KMS-11 (cell line): ENCODE measurements at regions not wholly inside any gene's neighbourhood (a gene's known extent, or its start where the extent isn't known, plus 50 kb on each side); places are given as distances from the start of the nearest gene placed in this dataset.

Source experiments
- H2AFZ ChIP-seq: fragments of 200-600 bp; sonication (generic); 2 replicates; pipeline ENCODE4 v1.6.1; 2016; ENCODE audit warnings: antibody characterized with exemption, mixed run types, low read depth
- H3K27ac ChIP-seq: fragments of 200-600 bp; sonication (generic); 2 replicates; pipeline ENCODE4 v1.6.1; 2016; ENCODE audit warnings: mild to moderate bottlenecking, mixed run types
- H3K27me3 ChIP-seq: fragments of 200-600 bp; sonication (generic); 2 replicates; pipeline ENCODE4 v1.6.1; 2017; ENCODE audit warnings: mild to moderate bottlenecking, low read depth, mixed run types, moderate library complexity; ENCODE audit not compliant: insufficient read depth
- H3K36me3 ChIP-seq: fragments of 200-600 bp; sonication (generic); 2 replicates; pipeline ENCODE4 v1.6.1; 2017; ENCODE audit warnings: mild to moderate bottlenecking, mixed run types; ENCODE audit not compliant: insufficient read depth
- H3K4me1 ChIP-seq: fragments of 200-600 bp; sonication (generic); 2 replicates; pipeline ENCODE4 v1.6.1; 2016; ENCODE audit warnings: mild to moderate bottlenecking, low read depth, mixed run types; ENCODE audit not compliant: poor library complexity, severe bottlenecking
- H3K4me2 ChIP-seq: fragments of 200-600 bp; sonication (generic); 2 replicates; pipeline ENCODE4 v1.7.0; 2016; ENCODE audit warnings: mild to moderate bottlenecking, mixed run types
- H3K4me3 ChIP-seq: fragments of 200-600 bp; sonication (generic); IDR thresholded peaks from 2 replicates; pipeline ENCODE4 v1.6.1; 2017; ENCODE audit warnings: low read depth, low read length, mixed read lengths; ENCODE audit not compliant: insufficient read depth
- H3K79me2 ChIP-seq: fragments of 200-600 bp; sonication (generic); 2 replicates; pipeline ENCODE4 v1.6.1; 2016; ENCODE audit warnings: low read depth, mixed run types; ENCODE audit not compliant: insufficient read depth
- H3K9ac ChIP-seq: fragments of 200-600 bp; sonication (generic); 2 replicates; pipeline ENCODE4 v1.6.1; 2016; ENCODE audit warnings: mild to moderate bottlenecking, mixed run types
- H4K20me1 ChIP-seq: fragments of 200-600 bp; sonication (generic); 2 replicates; pipeline ENCODE4 v1.6.1; 2016; ENCODE audit warnings: mild to moderate bottlenecking, mixed run types; ENCODE audit not compliant: insufficient read depth
- CTCF ChIP-seq: fragments of 200-600 bp; sonication (generic); conservative IDR thresholded peaks from 2 replicates; pipeline ENCODE4 v1.6.1; 2017; ENCODE audit warnings: low read depth, mild to moderate bottlenecking, antibody characterized with exemption, low read length, moderate library complexity, mixed read lengths

GRCh38 chr11:106344966-106345365 is 267.5 kb downstream of the AASDHPPT start:
- no peak for TF ChIP-seq CTCF
- no peak overlapping the region for H3K4me3 ChIP-seq
- H3K79me2 ChIP-seq, result no peaks in the 10 kb centered on the region
- no peak overlapping the region for H3K4me2 ChIP-seq
- no peaks in the 10 kb centered on the region for H3K4me1 ChIP-seq
- H3K27me3 ChIP-seq, result no peaks in the 10 kb centered on the region
- no peak overlapping the region for H3K27ac ChIP-seq
- no peaks in the 10 kb centered on the region for H3K36me3 ChIP-seq
- no peaks in the 10 kb centered on the region for H4K20me1 ChIP-seq
- no peak overlapping the region for H3K9ac ChIP-seq
- no peak overlapping the region for H2AFZ ChIP-seq

GRCh38 chr11:106353031-106353430 is 275.6 kb downstream of the AASDHPPT start:
- no peak overlapping the region for H3K4me3 ChIP-seq
- no peak overlapping the region for H3K4me2 ChIP-seq
- no peak overlapping the region for H3K9ac ChIP-seq
- no peaks in the 10 kb centered on the region for H3K27me3 ChIP-seq
- TF ChIP-seq CTCF, result no peak
- no peaks in the 10 kb centered on the region for H3K36me3 ChIP-seq
- H3K79me2 ChIP-seq, result no peaks in the 10 kb centered on the region
- H3K4me1 ChIP-seq, result no peaks in the 10 kb centered on the region
- H2AFZ ChIP-seq, result no peak overlapping the region
- no peak overlapping the region for H3K27ac ChIP-seq
- H4K20me1 ChIP-seq, result no peaks in the 10 kb centered on the region

GRCh38 chr11:106369224-106369623 is 291.8 kb downstream of the AASDHPPT start:
- Histone ChIP-seq H3K4me3 (no peak overlapping the region), H3K9ac (no peak overlapping the region), H3K27ac (no peak overlapping the region), H4K20me1 (no peaks in the 10 kb centered on the region), H2AFZ (no peak overlapping the region), H3K36me3 (no peaks in the 10 kb centered on the region), H3K4me2 (no peak overlapping the region), H3K4me1 (no peaks in the 10 kb centered on the region), H3K27me3 (no peaks in the 10 kb centered on the region), H3K79me2 (no peaks in the 10 kb centered on the region)
- TF ChIP-seq CTCF, result no peak

- H3K79me2 ChIP-seq, result no peaks in the 10 kb centered on the region
- peak overlapping the region; percentile 21; the same call in 1 of the 2 replicates for H2AFZ ChIP-seq
- peak overlapping the region; percentile 58; the same call in 1 of the 2 replicates for H3K4me2 ChIP-seq
- peaks cover 32% of the 10 kb centered on the region for H3K4me1 ChIP-seq
- peak overlapping the region; percentile 66; the same call in 1 of the 2 replicates for H3K27ac ChIP-seq
- TF ChIP-seq CTCF, result no peak
- no peak overlapping the region for H3K9ac ChIP-seq
- no peaks in the 10 kb centered on the region for H4K20me1 ChIP-seq
- no peak overlapping the region for H3K4me3 ChIP-seq
- H3K36me3 ChIP-seq, result no peaks in the 10 kb centered on the region
- H3K27me3 ChIP-seq, result no peaks in the 10 kb centered on the region
These were observed 301.2 kb downstream of the AASDHPPT start for GRCh38 chr11:106378513-106379179.
